ENCODE measurements at regions not wholly inside any gene's neighbourhood (a gene's known extent, or its start where the extent isn't known, plus 50 kb on each side); places are given as distances from the start of the nearest gene placed in this dataset.

DNA sequence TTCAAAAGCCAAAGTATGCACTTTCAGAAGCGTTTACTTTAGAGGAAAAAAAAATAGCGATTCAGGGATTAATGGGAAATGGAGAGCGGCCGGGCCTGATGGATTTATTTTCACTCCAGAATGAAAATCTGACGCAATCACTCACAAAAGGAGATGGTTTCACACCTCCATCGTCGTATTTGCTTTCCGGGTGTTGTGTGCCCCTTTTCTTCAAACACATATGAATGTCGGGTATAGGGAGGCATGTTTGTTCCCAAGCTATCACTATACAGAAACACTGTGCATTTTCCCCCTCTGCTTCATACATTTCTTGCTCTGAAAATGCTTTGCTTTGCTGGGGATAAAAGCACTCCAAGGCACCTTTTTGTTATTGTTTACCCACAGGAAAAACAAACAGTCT is 562.2 kb upstream of the ZFHX3 start:
- TF ChIP-seq, protein P1, sequence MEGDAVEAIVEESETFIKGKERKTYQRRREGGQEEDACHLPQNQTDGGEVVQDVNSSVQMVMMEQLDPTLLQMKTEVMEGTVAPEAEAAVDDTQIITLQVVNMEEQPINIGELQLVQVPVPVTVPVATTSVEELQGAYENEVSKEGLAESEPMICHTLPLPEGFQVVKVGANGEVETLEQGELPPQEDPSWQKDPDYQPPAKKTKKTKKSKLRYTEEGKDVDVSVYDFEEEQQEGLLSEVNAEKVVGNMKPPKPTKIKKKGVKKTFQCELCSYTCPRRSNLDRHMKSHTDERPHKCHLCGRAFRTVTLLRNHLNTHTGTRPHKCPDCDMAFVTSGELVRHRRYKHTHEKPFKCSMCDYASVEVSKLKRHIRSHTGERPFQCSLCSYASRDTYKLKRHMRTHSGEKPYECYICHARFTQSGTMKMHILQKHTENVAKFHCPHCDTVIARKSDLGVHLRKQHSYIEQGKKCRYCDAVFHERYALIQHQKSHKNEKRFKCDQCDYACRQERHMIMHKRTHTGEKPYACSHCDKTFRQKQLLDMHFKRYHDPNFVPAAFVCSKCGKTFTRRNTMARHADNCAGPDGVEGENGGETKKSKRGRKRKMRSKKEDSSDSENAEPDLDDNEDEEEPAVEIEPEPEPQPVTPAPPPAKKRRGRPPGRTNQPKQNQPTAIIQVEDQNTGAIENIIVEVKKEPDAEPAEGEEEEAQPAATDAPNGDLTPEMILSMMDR (IDR thresholded peaks at IDR 0.05) = no peak

DNA sequence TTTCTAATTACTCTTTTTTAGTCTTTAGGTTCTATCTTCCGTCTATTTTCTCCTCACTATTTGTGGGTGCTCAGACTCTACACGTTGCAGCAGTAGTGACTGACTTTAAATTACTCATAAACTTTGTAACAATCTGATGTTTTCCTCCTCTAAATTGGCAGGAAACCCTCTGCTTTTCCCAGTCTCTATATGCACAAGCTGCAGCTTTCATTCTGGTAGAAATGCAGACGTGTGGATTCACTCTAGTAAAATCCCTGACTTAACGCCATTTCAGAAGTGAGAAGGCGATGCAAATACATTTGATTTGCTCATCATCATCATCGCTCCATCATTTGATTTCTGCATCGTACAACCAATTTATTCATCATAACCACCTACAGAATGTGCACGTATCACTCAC is 561.0 kb upstream of the ZFHX3 start:
- TF ChIP-seq, protein P1 (IDR thresholded peaks at IDR 0.05) = no peak

DNA sequence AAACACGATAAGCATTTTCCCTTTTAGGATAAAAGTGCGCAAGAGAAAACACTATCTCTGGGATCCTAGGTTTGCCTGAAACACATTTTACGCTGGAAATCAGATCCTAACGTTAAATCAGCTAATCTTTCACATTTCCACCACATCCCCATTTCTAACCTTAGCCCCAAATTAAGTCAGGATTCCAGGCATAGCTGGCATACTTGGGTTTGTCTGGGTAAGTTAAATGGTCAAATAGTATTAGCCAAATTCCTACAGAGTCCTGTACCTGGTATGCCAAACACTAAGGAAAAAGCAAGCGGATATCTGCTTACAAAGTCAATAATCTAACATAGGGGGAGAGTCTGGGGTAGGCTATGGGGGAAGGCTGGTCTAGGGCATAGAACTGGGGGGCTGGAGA is 557.4 kb upstream of the ZFHX3 start:
- TF ChIP-seq, protein P1 (IDR thresholded peaks at IDR 0.05) = no peak

DNA sequence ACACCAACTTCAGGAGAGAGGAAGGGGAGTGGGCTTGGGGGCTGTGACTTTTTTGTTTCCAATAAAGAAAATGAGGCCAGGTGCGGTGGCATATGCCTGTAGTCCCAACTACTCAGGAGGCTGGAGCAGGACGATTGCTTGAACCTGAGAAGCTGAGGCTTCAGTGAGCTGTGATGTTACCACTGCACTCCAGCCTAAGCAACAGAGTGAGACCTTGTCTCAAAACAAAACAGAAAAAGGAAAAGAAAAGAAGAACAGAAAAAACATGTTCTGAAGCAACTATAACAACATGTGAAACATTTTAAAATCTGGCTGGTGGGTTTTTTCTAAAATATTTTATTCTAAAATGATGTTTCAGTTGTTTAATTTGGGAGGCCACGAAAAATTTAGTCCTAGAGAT is 554.0 kb upstream of the ZFHX3 start:
- TF ChIP-seq, protein P1 (IDR thresholded peaks at IDR 0.05) = no peak

DNA sequence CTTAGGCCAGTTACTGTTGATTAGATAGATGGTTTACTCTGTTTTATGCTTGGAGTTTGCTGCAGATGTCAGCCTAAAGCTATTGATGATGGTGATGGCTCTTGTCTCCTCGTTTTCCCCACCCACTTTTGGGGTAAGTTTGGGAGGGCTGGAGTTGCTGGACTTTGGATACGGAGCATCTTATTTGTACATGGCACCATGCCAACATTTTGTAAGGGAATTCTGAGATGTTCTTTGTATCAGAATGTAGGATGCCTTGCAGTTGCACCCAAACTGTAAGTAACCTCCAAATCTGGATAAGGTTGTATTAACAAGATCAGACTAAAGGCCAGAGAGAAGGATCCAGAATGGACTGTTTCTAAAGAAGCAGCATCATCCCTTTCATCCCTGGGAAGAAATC is 551.9 kb upstream of the ZFHX3 start:
- TF ChIP-seq, protein P1 (IDR thresholded peaks at IDR 0.05) = no peak

DNA sequence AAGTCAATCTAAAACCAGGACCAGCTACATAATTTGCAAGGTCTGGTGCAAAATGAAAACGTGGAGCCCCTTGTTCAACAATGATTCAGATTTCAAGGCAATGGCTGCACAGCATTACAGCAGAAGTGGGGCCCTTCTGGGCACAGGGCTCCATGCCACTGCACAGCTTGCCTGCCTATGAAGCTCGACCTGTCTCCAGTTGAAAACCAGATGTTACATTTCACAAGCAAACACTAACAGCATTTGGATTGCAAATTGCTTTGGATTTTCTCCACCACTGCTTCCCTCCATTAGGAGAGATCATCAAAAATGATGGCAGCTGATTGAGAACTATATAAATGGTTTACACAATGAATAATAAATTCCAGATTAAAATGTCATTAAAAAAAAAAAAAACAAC is 551.4 kb upstream of the ZFHX3 start:
- TF ChIP-seq, protein P1 (IDR thresholded peaks at IDR 0.05) = no peak

DNA sequence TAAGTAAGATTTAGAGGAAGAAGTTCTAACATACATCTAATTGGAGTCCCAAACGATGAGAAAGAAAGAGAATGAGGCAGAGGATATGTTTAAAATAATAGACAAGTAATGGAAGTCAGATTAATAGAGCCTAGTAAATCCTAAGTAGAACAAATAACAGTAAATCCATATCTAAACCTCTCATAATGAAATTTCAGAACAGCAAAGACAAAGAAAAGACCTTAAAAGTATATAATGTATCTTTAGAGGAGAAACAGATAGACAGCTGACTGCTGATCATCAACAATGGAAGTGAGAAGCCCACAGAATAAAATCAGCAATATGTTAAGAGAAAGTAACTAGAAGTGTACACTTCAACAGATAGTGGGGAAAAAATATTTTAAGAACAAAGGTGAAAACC is 536.2 kb upstream of the ZFHX3 start:
- TF ChIP-seq, protein P1 (IDR thresholded peaks at IDR 0.05) = no peak

DNA sequence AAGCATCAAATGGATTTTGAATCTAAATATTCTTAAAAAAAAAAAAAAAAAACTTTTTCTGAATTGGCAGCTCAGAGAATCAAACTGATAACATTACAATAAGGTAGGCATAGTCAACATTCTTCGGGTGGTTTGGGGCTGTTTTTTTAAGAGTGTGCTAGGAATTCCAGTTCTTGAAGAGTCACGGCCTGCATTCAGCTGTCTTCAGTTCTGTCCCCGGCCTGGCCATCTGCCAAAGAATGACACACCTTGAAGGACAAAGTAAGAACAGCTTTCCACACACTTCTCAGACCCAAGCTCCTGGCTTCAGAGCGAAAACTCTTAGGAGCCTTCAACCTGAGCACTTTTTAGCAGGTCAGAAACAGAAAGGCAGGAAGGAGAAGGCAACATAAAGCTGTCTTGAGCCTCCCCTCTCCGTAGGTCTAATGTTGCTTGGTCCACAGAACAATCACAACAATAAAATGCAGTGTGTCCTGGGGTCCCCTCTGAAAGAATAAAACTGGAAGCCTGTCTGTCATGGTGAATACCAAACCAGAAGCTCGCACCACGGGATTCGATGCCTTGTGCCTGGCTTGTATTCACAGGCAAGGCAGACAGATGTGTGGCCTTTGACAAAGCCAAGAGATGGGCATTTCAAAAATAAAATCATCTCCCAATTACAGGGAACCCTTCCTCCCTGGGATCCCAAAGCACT is 524.4 kb upstream of the ZFHX3 start:
- TF ChIP-seq, protein P1 (IDR thresholded peaks at IDR 0.05) = no peak

Data from LNCAP (cell line).